HG03558 (cell line): ENCODE measurements at regions not wholly inside any gene's neighbourhood (a gene's known extent, or its start where the extent isn't known, plus 50 kb on each side); places are given as distances from the start of the nearest gene placed in this dataset.
"Not testable (repeated sequence)": the region's sequence is repeated elsewhere in the genome, so short reads cannot be mapped to it uniquely, and the experiment has no call there.

ENCODE experiments used
- ATAC-seq: cut with Tn5 transposase; IDR thresholded peaks from one replicate; pipeline ENCODE4 v1.9.1; 2021; ENCODE audit warnings: moderate number of reproducible peaks; ENCODE audit not compliant: unreplicated experiment; ENCODE audit errors: extremely low read depth

- no peak for ATAC-seq
Measured at GRCh38 chr6:44020664-44021425, 106.4 kb downstream of the MRPL14 start.

- ATAC-seq = no peak
Measured at GRCh38 chr6:44020148-44020547, 107.1 kb downstream of the MRPL14 start.

- not testable (repeated sequence) for ATAC-seq
Measured at GRCh38 chr6:44017307-44017706, 109.9 kb downstream of the MRPL14 start.

- ATAC-seq = no peak
Measured at GRCh38 chr6:44016131-44016870, 111.0 kb downstream of the MRPL14 start.

GRCh38 chr6:44012078-44012493 is 115.2 kb downstream of the MRPL14 start:
- ATAC-seq = no peak

GRCh38 chr6:44011350-44011920 is 115.8 kb downstream of the MRPL14 start:
- ATAC-seq = no peak

- ATAC-seq = no peak
Measured at GRCh38 chr6:44010411-44011349, 116.6 kb downstream of the MRPL14 start.

- no peak for ATAC-seq
Measured at GRCh38 chr6:44009425-44010321, 117.6 kb downstream of the MRPL14 start.

- no peak for ATAC-seq
Measured at GRCh38 chr6:44008821-44009370, 118.4 kb downstream of the MRPL14 start.

- ATAC-seq = no peak
Measured at GRCh38 chr6:44007818-44008621, 119.2 kb downstream of the MRPL14 start.

GRCh38 chr6:44006872-44007303 is 120.4 kb downstream of the MRPL14 start:
- ATAC-seq = no peak

GRCh38 chr6:44006123-44006871 is 121.0 kb downstream of the MRPL14 start:
- no peak for ATAC-seq

GRCh38 chr6:44005507-44005903 is 121.7 kb downstream of the MRPL14 start:
- ATAC-seq = no peak

GRCh38 chr6:44004625-44005506 is 122.4 kb downstream of the MRPL14 start:
- no peak for ATAC-seq

GRCh38 chr6:44004136-44004535 is 123.1 kb downstream of the MRPL14 start:
- no peak for ATAC-seq

- ATAC-seq = no peak
Measured at GRCh38 chr6:44003345-44004061, 123.7 kb downstream of the MRPL14 start.
